Neural progenitor cell (in vitro differentiated cells): ENCODE measurements at regions not wholly inside any gene's neighbourhood (a gene's known extent, or its start where the extent isn't known, plus 50 kb on each side); places are given as distances from the start of the nearest gene placed in this dataset.

Experiments used
- EZH2 ChIP-seq: fragments of 200-600 bp; sonication (generic); IDR thresholded peaks from 2 replicates; pipeline ENCODE4 v1.6.1; 2017; ENCODE audit warnings: antibody characterized with exemption, mild to moderate bottlenecking, moderate library complexity
- EZH2phosphoT487 ChIP-seq: fragments of 200-600 bp; sonication (generic); IDR thresholded peaks from 2 replicates; pipeline ENCODE4 v1.6.1; 2017; ENCODE audit warnings: antibody characterized with exemption
- TF ChIP-seq, protein P1 (sequence below): fragments of 200-600 bp; sonication (generic); IDR thresholded peaks from 2 replicates; pipeline ENCODE4 v1.5.1; 2017; ENCODE audit warnings: antibody characterized with exemption, mild to moderate bottlenecking

DNA sequence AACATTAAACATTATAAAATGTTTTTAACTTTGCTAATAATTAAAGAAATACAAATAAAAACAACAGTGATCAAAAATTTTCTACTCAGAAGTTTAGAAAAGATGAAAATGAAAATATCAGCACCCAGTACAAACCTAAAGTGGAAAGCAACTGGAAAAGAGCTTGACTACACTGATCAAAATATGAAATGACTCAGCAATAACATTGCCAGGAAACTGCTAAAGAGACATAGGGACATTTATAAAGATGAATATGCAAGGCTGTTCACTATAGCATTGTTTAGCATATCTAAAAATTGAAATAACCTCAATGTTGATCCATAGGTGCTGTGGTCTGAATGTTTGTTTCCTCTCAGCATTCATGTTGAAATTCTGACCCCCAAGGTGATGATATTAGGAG lies 88.5 kb upstream of the NOCT start:
- TF ChIP-seq EZH2 (no peak), EZH2phosphoT487 (no peak)
- TF ChIP-seq, protein P1, sequence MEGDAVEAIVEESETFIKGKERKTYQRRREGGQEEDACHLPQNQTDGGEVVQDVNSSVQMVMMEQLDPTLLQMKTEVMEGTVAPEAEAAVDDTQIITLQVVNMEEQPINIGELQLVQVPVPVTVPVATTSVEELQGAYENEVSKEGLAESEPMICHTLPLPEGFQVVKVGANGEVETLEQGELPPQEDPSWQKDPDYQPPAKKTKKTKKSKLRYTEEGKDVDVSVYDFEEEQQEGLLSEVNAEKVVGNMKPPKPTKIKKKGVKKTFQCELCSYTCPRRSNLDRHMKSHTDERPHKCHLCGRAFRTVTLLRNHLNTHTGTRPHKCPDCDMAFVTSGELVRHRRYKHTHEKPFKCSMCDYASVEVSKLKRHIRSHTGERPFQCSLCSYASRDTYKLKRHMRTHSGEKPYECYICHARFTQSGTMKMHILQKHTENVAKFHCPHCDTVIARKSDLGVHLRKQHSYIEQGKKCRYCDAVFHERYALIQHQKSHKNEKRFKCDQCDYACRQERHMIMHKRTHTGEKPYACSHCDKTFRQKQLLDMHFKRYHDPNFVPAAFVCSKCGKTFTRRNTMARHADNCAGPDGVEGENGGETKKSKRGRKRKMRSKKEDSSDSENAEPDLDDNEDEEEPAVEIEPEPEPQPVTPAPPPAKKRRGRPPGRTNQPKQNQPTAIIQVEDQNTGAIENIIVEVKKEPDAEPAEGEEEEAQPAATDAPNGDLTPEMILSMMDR: no peak
